GM21447 (cell line): ENCODE measurements at regions not wholly inside any gene's neighbourhood (a gene's known extent, or its start where the extent isn't known, plus 50 kb on each side); places are given as distances from the start of the nearest gene placed in this dataset.

Experiments
- ATAC-seq: cut with Tn5 transposase; IDR thresholded peaks from one replicate; pipeline ENCODE4 v1.9.1; 2021; ENCODE audit not compliant: unreplicated experiment

GRCh38 chr18:55064073-55064472 lies 104.8 kb upstream of the CCDC68 start:
- no peak for ATAC-seq

- ATAC-seq = no peak
These were observed 95.0 kb upstream of the CCDC68 start for GRCh38 chr18:55054021-55054990.

GRCh38 chr18:55048892-55049291 lies 89.6 kb upstream of the CCDC68 start:
- no peak for ATAC-seq

- no peak for ATAC-seq
These were observed 88.3 kb upstream of the CCDC68 start for GRCh38 chr18:55047546-55047945.

GRCh38 chr18:55041366-55041765 lies 82.1 kb upstream of the CCDC68 start:
- no peak for ATAC-seq

GRCh38 chr18:55038162-55038561 lies 78.9 kb upstream of the CCDC68 start:
- no peak for ATAC-seq

- ATAC-seq = no peak
These were observed 75.5 kb upstream of the CCDC68 start for GRCh38 chr18:55034742-55035141.

- no peak for ATAC-seq
These were observed 72.7 kb upstream of the CCDC68 start for GRCh38 chr18:55031979-55032378.

GRCh38 chr18:55031576-55031975 lies 72.3 kb upstream of the CCDC68 start:
- no peak for ATAC-seq

GRCh38 chr18:55031164-55031563 lies 71.9 kb upstream of the CCDC68 start:
- ATAC-seq = no peak

GRCh38 chr18:55024564-55024963 lies 65.3 kb upstream of the CCDC68 start:
- no peak for ATAC-seq

GRCh38 chr18:55018602-55019001 lies 59.3 kb upstream of the CCDC68 start:
- no peak for ATAC-seq

GRCh38 chr18:55014095-55014494 lies 54.8 kb upstream of the CCDC68 start:
- no peak for ATAC-seq

- ATAC-seq = no peak
These were observed 54.4 kb upstream of the CCDC68 start for GRCh38 chr18:55013685-55014084.

GRCh38 chr18:55013086-55013485 lies 53.8 kb upstream of the CCDC68 start:
- no peak for ATAC-seq

GRCh38 chr18:55012008-55012407 lies 52.7 kb upstream of the CCDC68 start:
- ATAC-seq = no peak
